Common myeloid progenitor, CD34-positive (primary cell): ENCODE measurements at regions not wholly inside any gene's neighbourhood (a gene's known extent, or its start where the extent isn't known, plus 50 kb on each side); places are given as distances from the start of the nearest gene placed in this dataset.

ENCODE experiments used
- CTCF ChIA-PET: fragments of 350-600 bp; sonication (Branson Sonifier 250); formaldehyde crosslinking; loops from one replicate; lab custom pipeline; 2021; ENCODE audit warnings: antibody characterized with exemption; lab: Charles Lee
- POLR2A ChIA-PET: fragments of 350-600 bp; sonication (Branson Sonifier 250); formaldehyde crosslinking; loops from one replicate; lab custom pipeline; 2021; ENCODE audit warnings: antibody characterized with exemption; lab: Charles Lee
- DNase-seq, 3 donors: peaks; one replicate each; pipeline versions ENCODE4 v3.0.0 to v3.0.0-alpha.2; 2013
- H3K27ac ChIP-seq, 2 experiments: 1 replicate in 1 of 2; 2 replicates in 1 of 2; pipeline ENCODE4 v1.7.0; 2013; ENCODE audit warnings: inconsistent platforms in 2 of 2, low read length in 2 of 2, mild to moderate bottlenecking in 2 of 2, low read depth in 1 of 2, moderate library complexity in 1 of 2; ENCODE audit not compliant: severe bottlenecking in 2 of 2, insufficient read depth in 1 of 2, poor library complexity in 1 of 2
- H3K27me3 ChIP-seq, 5 experiments: replicated peaks in 2 of 5; 1 replicate in 3 of 5; 2 replicates in 2 of 5; pipeline versions ENCODE4 v1.6.1 to v1.7.0; 2013; ENCODE audit warnings: low read length in 4 of 5, mild to moderate bottlenecking in 2 of 5, moderate library complexity in 2 of 5, inconsistent platforms in 1 of 5; ENCODE audit not compliant: insufficient read depth in 5 of 5, control insufficient read depth in 4 of 5
- H3K36me3 ChIP-seq, 4 experiments: 1 replicate in 2 of 4; 2 replicates in 2 of 4; pipeline versions ENCODE4 v1.6.1 to v1.7.0; 2013; ENCODE audit warnings: low read length in 3 of 4, control low read depth in 1 of 4, mild to moderate bottlenecking in 1 of 4; ENCODE audit not compliant: control insufficient read depth in 4 of 4, insufficient read depth in 4 of 4
- H3K4me1 ChIP-seq, 4 experiments: 1 replicate in 3 of 4; 2 replicates in 1 of 4; pipeline versions ENCODE4 v1.6.1 to v1.7.1; 2013; ENCODE audit warnings: low read length in 3 of 4, mild to moderate bottlenecking in 3 of 4, control low read depth in 1 of 4, inconsistent platforms in 1 of 4, moderate library complexity in 1 of 4; ENCODE audit not compliant: control insufficient read depth in 4 of 4, insufficient read depth in 4 of 4; ENCODE audit errors: control extremely low read depth in 1 of 4
- H3K4me3 ChIP-seq, 7 experiments: 1 replicate in 4 of 7; 2 replicates in 3 of 7; pipeline versions ENCODE4 v1.5.1 to v1.7.0; 2013; ENCODE audit warnings: mild to moderate bottlenecking in 7 of 7, low read length in 6 of 7, moderate library complexity in 6 of 7, inconsistent platforms in 2 of 7, low read depth in 2 of 7, control low read depth in 1 of 7; ENCODE audit not compliant: insufficient read depth in 4 of 7, control insufficient read depth in 1 of 7; ENCODE audit errors: extremely low read depth in 1 of 7
- H3K9me3 ChIP-seq, 5 experiments: 1 replicate in 4 of 5; 2 replicates in 1 of 5; pipeline versions ENCODE4 v1.6.1 to v1.7.1; 2013; ENCODE audit warnings: low read length in 4 of 5, mild to moderate bottlenecking in 2 of 5, inconsistent platforms in 1 of 5, low read depth in 1 of 5, moderate library complexity in 1 of 5; ENCODE audit not compliant: control insufficient read depth in 4 of 5, insufficient read depth in 2 of 5; ENCODE audit errors: control extremely low read depth in 1 of 5
- WGBS: methylation state at CpG from one replicate; pipeline ENCODE4 v1.1.5; 2013; ENCODE audit not compliant: insufficient coverage; 5-methylcytosine and 5-hydroxymethylcytosine counted together

DNA sequence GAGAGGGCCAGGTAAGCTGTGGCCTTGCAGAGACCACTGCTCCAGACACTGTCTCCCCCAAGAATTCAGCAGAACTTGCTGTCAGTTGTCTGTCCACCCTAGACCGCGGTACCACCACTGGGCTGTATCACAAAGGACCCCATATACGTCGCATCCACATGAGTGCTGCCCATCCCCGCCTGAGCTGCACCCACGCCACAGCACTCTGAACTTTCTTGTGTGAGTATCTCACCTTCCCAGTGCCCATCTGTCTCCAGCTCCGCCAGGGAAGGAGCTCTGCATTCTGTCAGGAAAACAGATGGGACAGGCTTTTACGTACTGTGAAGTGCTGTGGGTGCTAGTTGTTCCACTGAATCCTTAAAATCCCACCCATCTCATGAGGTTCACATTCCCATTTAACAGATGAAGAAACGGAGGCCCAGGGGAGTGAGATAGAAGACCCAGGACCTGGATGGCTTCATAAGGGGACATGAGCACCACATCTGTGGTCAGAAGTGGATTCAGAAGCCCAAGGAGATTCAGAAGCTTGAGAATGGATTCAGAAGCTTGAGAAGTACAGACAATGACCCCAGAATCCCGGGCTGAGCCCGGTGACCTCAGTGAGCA is 102.5 kb upstream of the ZMIZ1 start:
- DNase-seq = no peak
- Histone ChIP-seq H3K9me3 (no peaks in the 10 kb centered on the region), H3K36me3 (no peaks in the 10 kb centered on the region), H3K4me3 (no peak overlapping the region), H3K27ac (no peak overlapping the region), H3K27me3 (no peaks in the 10 kb centered on the region), H3K4me1 (peaks cover 0 to 18% (median 14%) of the 10 kb centered on the region in 4 experiments)
- ChIA-PET CTCF (interaction anchor here (0.5 to 2.4 kb wide), 6 partner anchors 8 to 249 kb away, joined by 3 to 6 read pairs (median 4); no protein-coding TSS in a partner anchor), POLR2A (interaction anchor here (0.6 kb wide), 1 partner anchor 20 kb away, joined by 3 read pairs; no protein-coding TSS in a partner anchor)
- WGBS = over 99% methylated on average over 10 of the region's 11 CpGs

DNA sequence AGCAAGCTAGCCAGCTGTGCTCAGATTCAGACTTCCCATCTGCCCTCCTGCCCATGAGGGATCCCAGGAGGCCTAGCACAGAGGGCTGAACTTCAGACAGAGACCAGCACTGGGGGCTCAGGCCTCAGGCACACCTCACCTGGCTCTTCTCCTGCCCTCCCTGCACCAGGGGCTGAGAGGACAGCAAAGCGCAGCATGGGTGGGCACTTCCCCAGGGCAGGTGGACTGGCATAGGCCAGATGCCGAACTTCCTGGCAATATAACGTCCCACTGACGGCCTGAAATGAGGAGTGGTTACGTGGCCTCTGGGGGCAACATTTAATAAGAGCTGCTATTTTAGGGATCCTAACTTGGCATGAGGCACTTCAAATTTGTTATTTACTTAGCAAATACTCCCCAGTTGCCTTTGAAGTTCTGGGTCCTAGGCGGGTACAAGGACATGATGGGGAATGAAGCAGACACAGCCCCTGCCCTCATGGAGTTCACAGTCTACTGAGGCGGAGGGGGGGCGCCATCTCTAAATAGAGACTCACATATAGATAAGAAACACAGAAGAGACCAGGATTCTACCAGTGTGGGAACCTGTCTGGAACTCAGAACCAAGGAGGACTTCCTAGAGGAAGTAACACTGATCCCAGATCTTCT is 101.8 kb upstream of the ZMIZ1 start:
- H3K36me3 ChIP-seq = no peaks in the 10 kb centered on the region
- H3K4me1 ChIP-seq = peaks cover 0 to 18% (median 14%) of the 10 kb centered on the region in 4 experiments
- H3K27me3 ChIP-seq = no peaks in the 10 kb centered on the region
- ChIA-PET CTCF (interaction anchor here (0.6 to 1.6 kb wide), 5 partner anchors 8 to 261 kb away, joined by 3 to 6 read pairs (median 3); no protein-coding TSS in a partner anchor), POLR2A (interaction anchor here (0.6 kb wide), 1 partner anchor 20 kb away, joined by 3 read pairs; no protein-coding TSS in a partner anchor)
- 98% methylated on average over 6 of the region's 8 CpGs for WGBS
- no peak overlapping the region for H3K4me3 ChIP-seq
- H3K9me3 ChIP-seq = no peaks in the 10 kb centered on the region
- H3K27ac ChIP-seq = no peak overlapping the region
- DNase-seq = no peak

DNA sequence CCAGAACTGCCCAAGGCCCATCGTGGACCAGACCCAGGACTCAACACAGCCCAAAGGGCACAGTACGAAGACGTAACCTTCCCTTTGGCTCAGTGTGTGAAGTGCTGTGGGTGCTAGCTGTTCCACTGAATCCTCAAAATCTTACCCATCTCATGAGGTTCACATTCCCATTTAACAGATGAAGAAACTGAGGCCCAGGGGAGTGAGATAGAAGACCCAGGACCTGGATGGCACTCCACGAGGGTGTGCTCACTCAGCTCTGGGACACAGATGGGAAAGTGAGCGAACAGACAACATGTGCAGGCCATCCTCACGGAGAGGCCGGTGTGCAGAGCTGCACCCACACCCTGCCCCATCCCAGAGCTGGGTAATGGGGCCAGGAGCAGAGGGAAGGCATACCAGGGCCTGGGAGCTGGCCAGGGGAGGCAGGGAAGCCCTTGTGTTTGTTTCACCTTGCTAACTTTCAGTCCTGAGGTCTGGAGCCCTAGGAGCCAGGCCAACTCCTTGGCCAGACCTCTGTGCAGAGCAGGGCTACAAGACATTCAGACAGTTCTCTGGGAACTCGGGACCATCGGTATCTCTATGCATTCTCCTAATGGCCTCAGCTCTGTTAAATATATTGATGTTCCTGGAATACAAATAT is 100.3 kb upstream of the ZMIZ1 start:
- ChIA-PET POLR2A (no interaction called here), CTCF (interaction anchor here (1.0 to 1.8 kb wide), 5 partner anchors 12 to 923 kb away, joined by 3 to 7 read pairs (median 4); no protein-coding TSS in a partner anchor)
- Histone ChIP-seq H3K27ac (no peak overlapping the region), H3K4me3 (no peak overlapping the region), H3K27me3 (no peaks in the 10 kb centered on the region), H3K36me3 (no peaks in the 10 kb centered on the region), H3K4me1 (peaks cover 0 to 28% (median 24%) of the 10 kb centered on the region in 4 experiments), H3K9me3 (no peaks in the 10 kb centered on the region)
- no peak for DNase-seq
- WGBS = 100% methylated on average over 4 of the region's 9 CpGs

DNA sequence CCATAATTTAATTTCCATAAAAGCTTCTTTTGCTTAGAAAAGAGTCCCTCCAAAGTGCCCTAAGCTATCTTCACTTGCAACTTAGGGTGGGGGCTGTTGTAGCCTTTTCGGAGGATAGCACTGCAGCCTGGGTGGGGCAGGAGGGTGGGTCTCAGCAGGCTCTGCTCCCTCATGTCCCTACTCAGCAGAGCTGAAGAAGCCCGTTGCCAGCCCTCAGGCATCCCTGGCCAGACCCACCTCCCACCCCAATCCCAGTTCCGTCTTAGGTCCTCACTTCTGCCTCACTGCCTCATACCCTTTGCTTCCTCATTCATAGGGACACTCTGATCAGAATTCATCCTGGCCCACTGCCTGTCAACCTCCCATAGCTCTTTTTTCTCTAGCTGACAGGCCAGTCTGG is 99.8 kb upstream of the ZMIZ1 start:
- Histone ChIP-seq H3K9me3 (no peaks in the 10 kb centered on the region), H3K4me3 (no peak overlapping the region), H3K27ac (no peak overlapping the region), H3K4me1 (peaks cover 0 to 29% (median 25%) of the 10 kb centered on the region in 4 experiments), H3K27me3 (no peaks in the 10 kb centered on the region), H3K36me3 (no peaks in the 10 kb centered on the region)
- 95% methylated on average over 3 of the region's 3 CpGs for WGBS
- CTCF ChIA-PET = interaction anchor here (1.0 to 1.8 kb wide), 3 partner anchors 36 to 923 kb away, joined by 3 to 4 read pairs (median 3); no protein-coding TSS in a partner anchor
- POLR2A ChIA-PET = no interaction called here
- DNase-seq = no peak

DNA sequence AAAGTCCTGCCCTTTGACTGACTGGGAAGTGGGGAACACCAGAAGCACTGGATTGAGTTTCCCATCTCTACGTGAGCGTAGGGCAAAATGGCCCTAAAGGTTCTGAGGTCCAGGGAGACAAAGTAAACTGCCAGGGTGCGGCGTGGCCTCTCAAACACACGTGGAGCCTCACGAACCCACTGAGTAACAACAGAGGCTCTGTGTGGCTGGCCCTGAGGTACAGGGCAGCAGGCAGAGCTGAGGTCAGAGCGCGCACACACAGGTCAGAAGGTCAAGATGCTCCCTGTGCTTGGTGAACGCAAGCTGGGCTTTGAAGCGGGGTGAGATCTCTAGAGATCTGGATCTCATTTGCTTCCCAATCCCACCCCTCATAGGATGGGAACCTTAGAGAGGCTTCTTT is 99.0 kb upstream of the ZMIZ1 start:
- Histone ChIP-seq H3K4me1 (peaks cover 4 to 34% (median 30%) of the 10 kb centered on the region in 4 experiments), H3K27ac (no peak overlapping the region), H3K36me3 (no peaks in the 10 kb centered on the region), H3K4me3 (no peak overlapping the region), H3K9me3 (no peaks in the 10 kb centered on the region), H3K27me3 (no peaks in the 10 kb centered on the region)
- no peak for DNase-seq
- WGBS = 96% methylated on average over 10 of the region's 10 CpGs
- CTCF ChIA-PET = interaction anchor here (1.0 kb wide), 1 partner anchor 924 kb away, joined by 3 read pairs; no protein-coding TSS in a partner anchor
- POLR2A ChIA-PET = no interaction called here

DNA sequence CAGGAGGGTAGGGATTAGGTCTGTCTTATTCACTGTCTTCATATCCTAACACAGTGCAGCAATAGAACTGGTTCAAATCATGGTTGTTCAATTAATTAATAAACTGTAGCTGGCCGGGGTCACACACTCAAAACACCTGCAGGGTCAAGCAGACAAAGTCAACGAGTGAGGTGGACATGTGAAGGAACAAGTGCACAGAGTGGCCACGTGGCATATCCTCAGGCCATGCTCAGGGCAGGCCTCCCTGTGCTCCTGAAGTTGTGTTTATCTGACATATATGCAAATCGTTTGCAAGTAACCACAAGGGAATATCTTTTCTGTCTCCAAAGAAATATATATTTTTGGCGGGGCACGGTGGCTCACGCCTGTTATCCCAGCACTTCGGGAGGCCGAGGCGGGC is 98.5 kb upstream of the ZMIZ1 start:
- POLR2A ChIA-PET = no interaction called here
- no peak overlapping the region for H3K4me3 ChIP-seq
- WGBS = 100% methylated on average over 7 of the region's 10 CpGs
- CTCF ChIA-PET = no interaction called here
- H3K36me3 ChIP-seq = no peaks in the 10 kb centered on the region
- H3K4me1 ChIP-seq = peaks cover 4 to 33% (median 29%) of the 10 kb centered on the region in 4 experiments
- H3K27me3 ChIP-seq = no peaks in the 10 kb centered on the region
- no peak overlapping the region for H3K27ac ChIP-seq
- H3K9me3 ChIP-seq = no peaks in the 10 kb centered on the region
- DNase-seq = no peak
